ENCODE measurements at regions not wholly inside any gene's neighbourhood (a gene's known extent, or its start where the extent isn't known, plus 50 kb on each side); places are given as distances from the start of the nearest gene placed in this dataset.

GRCh38 chr15:87576486-87577176 is 679.9 kb downstream of the NTRK3 start:
- Histone ChIP-seq H3K9me3 (no peaks in the 10 kb centered on the region), H3K27ac (no peak overlapping the region)
- TF ChIP-seq CTCF (IDR thresholded peaks at IDR 0.05): no peak

GRCh38 chr15:87575896-87576473 is 680.6 kb downstream of the NTRK3 start:
- Histone ChIP-seq H3K4me3 (no peak overlapping the region), H3K36me3 (no peaks in the 10 kb centered on the region), H3K9me3 (no peaks in the 10 kb centered on the region), H3K27me3 (no peaks in the 10 kb centered on the region), H3K27ac (no peak overlapping the region), H3K4me1 (no peaks in the 10 kb centered on the region)
- no peak for TF ChIP-seq CTCF (IDR thresholded peaks at IDR 0.05)
- no peak for DNase-seq (ENCODE audit: low spot score)

More at GRCh38 chr15:87576486-87577176, 679.9 kb downstream of the NTRK3 start:
- Histone ChIP-seq H3K27me3 (no peaks in the 10 kb centered on the region), H3K36me3 (no peaks in the 10 kb centered on the region), H3K4me3 (no peak overlapping the region), H3K4me1 (no peaks in the 10 kb centered on the region)
- no peak for DNase-seq (ENCODE audit: low spot score)

GRCh38 chr15:87573534-87573933 is 683.0 kb downstream of the NTRK3 start:
- no peak for DNase-seq (ENCODE audit: low spot score)
- no peak overlapping the region for H3K4me3 ChIP-seq
- H3K36me3 ChIP-seq: no peaks in the 10 kb centered on the region
- no peaks in the 10 kb centered on the region for H3K4me1 ChIP-seq
- H3K9me3 ChIP-seq: no peaks in the 10 kb centered on the region
- no peak overlapping the region for H3K27ac ChIP-seq
- TF ChIP-seq CTCF (IDR thresholded peaks at IDR 0.05): no peak
- H3K27me3 ChIP-seq: no peaks in the 10 kb centered on the region

GRCh38 chr15:87573039-87573438 is 683.5 kb downstream of the NTRK3 start:
- Histone ChIP-seq H3K4me3 (no peak overlapping the region), H3K27ac (no peak overlapping the region), H3K9me3 (no peaks in the 10 kb centered on the region), H3K27me3 (no peaks in the 10 kb centered on the region), H3K36me3 (no peaks in the 10 kb centered on the region), H3K4me1 (no peaks in the 10 kb centered on the region)
- no peak for DNase-seq (ENCODE audit: low spot score)
- no peak for TF ChIP-seq CTCF (IDR thresholded peaks at IDR 0.05)

- no peak for DNase-seq (ENCODE audit: low spot score)
- no peak overlapping the region for H3K27ac ChIP-seq
- no peaks in the 10 kb centered on the region for H3K27me3 ChIP-seq
- H3K4me1 ChIP-seq: no peaks in the 10 kb centered on the region
- no peak for TF ChIP-seq CTCF (IDR thresholded peaks at IDR 0.05)
- H3K36me3 ChIP-seq: no peaks in the 10 kb centered on the region
- no peak overlapping the region for H3K4me3 ChIP-seq
- H3K9me3 ChIP-seq: no peaks in the 10 kb centered on the region
Measured at GRCh38 chr15:87572381-87572910, 684.1 kb downstream of the NTRK3 start.

All from right atrium auricular region (tissue), 2 donors.